CD4-positive, alpha-beta memory T cell (primary cell): ENCODE measurements at regions not wholly inside any gene's neighbourhood (a gene's known extent, or its start where the extent isn't known, plus 50 kb on each side); places are given as distances from the start of the nearest gene placed in this dataset.

Experiments
- CTCF ChIA-PET: fragments of 350-600 bp; sonication (Branson Sonifier 250); formaldehyde crosslinking; loops from one replicate; lab custom pipeline; 2021; ENCODE audit warnings: inconsistent platforms; ENCODE audit not compliant: partially characterized antibody; lab: Charles Lee
- POLR2A ChIA-PET: fragments of 350-600 bp; sonication (Branson Sonifier 250); formaldehyde crosslinking; loops from one replicate; lab custom pipeline; 2021; ENCODE audit not compliant: partially characterized antibody; lab: Charles Lee
- DNase-seq, 5 donors: peaks; one replicate each; pipeline versions ENCODE4 v3.0.0 to v3.0.0-alpha.2; 2020 to 2022; ENCODE audit warnings: mixed read lengths in 1 of 5
- H3K27ac ChIP-seq: one replicate; pipeline ENCODE4 v1.7.0; 2013; ENCODE audit warnings: low read depth, low read length
- H3K27me3 ChIP-seq: 2 replicates; pipeline ENCODE4 v1.7.0; 2013; ENCODE audit warnings: mild to moderate bottlenecking, low read length, moderate library complexity; ENCODE audit not compliant: insufficient read depth
- H3K36me3 ChIP-seq: 2 replicates; pipeline ENCODE4 v1.7.0; 2013; ENCODE audit warnings: mild to moderate bottlenecking, low read length, moderate library complexity; ENCODE audit not compliant: insufficient read depth
- H3K4me1 ChIP-seq: 2 replicates; pipeline ENCODE4 v1.7.0; 2013; ENCODE audit warnings: mild to moderate bottlenecking, low read length, moderate library complexity; ENCODE audit not compliant: insufficient read depth
- H3K4me3 ChIP-seq, 2 donors: one replicate each; pipeline ENCODE4 v1.7.0; 2013; ENCODE audit warnings: low read length in 2 of 2, mild to moderate bottlenecking in 1 of 2
- H3K9me3 ChIP-seq, 2 donors: one replicate each; pipeline ENCODE4 v1.7.0; 2013; ENCODE audit warnings: low read length in 2 of 2, control low read depth in 1 of 2; ENCODE audit not compliant: control insufficient read depth in 1 of 2
- H3K27ac Mint-ChIP-seq, 7 donors: one replicate each; pipeline ENCODE4 v1.8.0; 2020 to 2021; ENCODE audit warnings: mixed read lengths in 7 of 7, mild to moderate bottlenecking in 6 of 7, inconsistent platforms in 3 of 7, moderate library complexity in 3 of 7
- H3K27me3 Mint-ChIP-seq, 2 donors: one replicate each; pipeline ENCODE4 v1.8.0; 2020 to 2021; ENCODE audit warnings: mixed read lengths in 2 of 2
- H3K36me3 Mint-ChIP-seq, 2 donors: one replicate each; pipeline ENCODE4 v1.8.0; 2020 to 2021; ENCODE audit warnings: mixed read lengths in 2 of 2, inconsistent platforms in 1 of 2, mild to moderate bottlenecking in 1 of 2
- H3K4me1 Mint-ChIP-seq, 4 donors: one replicate each; pipeline ENCODE4 v1.8.0; 2020 to 2021; ENCODE audit warnings: mixed read lengths in 4 of 4, mild to moderate bottlenecking in 1 of 4
- H3K4me3 Mint-ChIP-seq, 8 donors: one replicate each; pipeline ENCODE4 v1.8.0; 2020 to 2021; ENCODE audit warnings: mixed read lengths in 8 of 8, mild to moderate bottlenecking in 7 of 8, moderate library complexity in 6 of 8, inconsistent platforms in 3 of 8
- H3K9me3 Mint-ChIP-seq, 8 donors: one replicate each; pipeline ENCODE4 v1.8.0; 2020 to 2021; ENCODE audit warnings: mixed read lengths in 8 of 8, mild to moderate bottlenecking in 5 of 8, inconsistent platforms in 3 of 8, moderate library complexity in 1 of 8
- intact Hi-C: fragments of 100-400 bp; cut with micrococcal nuclease; formaldehyde crosslinking; loops from one replicate; pipeline ENCODE4 v1.15.1; 2023

- no peaks in the 10 kb centered on the region for H3K27me3 Mint-ChIP-seq
- no peaks in the 10 kb centered on the region for H3K9me3 Mint-ChIP-seq
- ChIA-PET POLR2A (no interaction called here), CTCF (no interaction called here)
- H3K36me3 ChIP-seq = no peaks in the 10 kb centered on the region
- H3K36me3 Mint-ChIP-seq = peaks cover 0 to 7% of the 10 kb centered on the region in 2 donors
- no peaks in the 10 kb centered on the region for H3K27me3 ChIP-seq
- DNase-seq = no peak
- no peak overlapping the region for H3K4me3 Mint-ChIP-seq
- H3K27ac ChIP-seq = no peak overlapping the region
- H3K9me3 ChIP-seq = no peaks in the 10 kb centered on the region
- H3K4me1 Mint-ChIP-seq = no peaks in the 10 kb centered on the region
- no peak overlapping the region for H3K4me3 ChIP-seq
- H3K27ac Mint-ChIP-seq = no peak overlapping the region
- H3K4me1 ChIP-seq = no peaks in the 10 kb centered on the region
- intact Hi-C loops = no loop called here
Measured at GRCh38 chr1:59028048-59028447, 244.2 kb upstream of the JUN start.

- no peaks in the 10 kb centered on the region for H3K4me1 Mint-ChIP-seq
- intact Hi-C loops = no loop called here
- no peak overlapping the region for H3K4me3 Mint-ChIP-seq
- no peaks in the 10 kb centered on the region for H3K9me3 ChIP-seq
- H3K36me3 Mint-ChIP-seq = peaks cover 0 to 7% of the 10 kb centered on the region in 2 donors
- H3K4me3 ChIP-seq = no peak overlapping the region
- H3K36me3 ChIP-seq = no peaks in the 10 kb centered on the region
- no peak overlapping the region for H3K27ac ChIP-seq
- H3K27me3 ChIP-seq = no peaks in the 10 kb centered on the region
- no peaks in the 10 kb centered on the region for H3K4me1 ChIP-seq
- no peak overlapping the region for H3K27ac Mint-ChIP-seq
- no peak for DNase-seq
- H3K27me3 Mint-ChIP-seq = no peaks in the 10 kb centered on the region
- H3K9me3 Mint-ChIP-seq = no peaks in the 10 kb centered on the region
- CTCF ChIA-PET = interaction anchor here (0.7 kb wide), 1 partner anchor 96 kb away, joined by 4 read pairs; no protein-coding TSS in a partner anchor
- POLR2A ChIA-PET = no interaction called here
Measured at GRCh38 chr1:59029411-59030167, 245.7 kb upstream of the JUN start.

GRCh38 chr1:59032228-59032627, 248.4 kb upstream of the JUN start:
- Histone ChIP-seq H3K27ac (no peak overlapping the region), H3K36me3 (no peaks in the 10 kb centered on the region), H3K4me3 (no peak overlapping the region), H3K9me3 (no peaks in the 10 kb centered on the region), H3K27me3 (no peaks in the 10 kb centered on the region), H3K4me1 (no peaks in the 10 kb centered on the region)
- no peak overlapping the region for H3K27ac Mint-ChIP-seq
- H3K4me1 Mint-ChIP-seq = no peaks in the 10 kb centered on the region
- no peak overlapping the region for H3K4me3 Mint-ChIP-seq
- no peak for DNase-seq
- ChIA-PET CTCF (interaction anchor here (0.5 to 1.0 kb wide), 2 partner anchors 11 to 17 kb away, joined by 3 read pairs; no protein-coding TSS in a partner anchor), POLR2A (no interaction called here)
- H3K27me3 Mint-ChIP-seq = no peaks in the 10 kb centered on the region
- H3K36me3 Mint-ChIP-seq = peaks cover 0 to 3% of the 10 kb centered on the region in 2 donors
- no peaks in the 10 kb centered on the region for H3K9me3 Mint-ChIP-seq
- intact Hi-C loops = no loop called here

GRCh38 chr1:59033761-59034160, 249.9 kb upstream of the JUN start:
- Mint-ChIP-seq H3K4me1 (no peaks in the 10 kb centered on the region), H3K27ac (no peak overlapping the region), H3K36me3 (peaks cover 0 to 3% of the 10 kb centered on the region in 2 donors), H3K4me3 (no peak overlapping the region), H3K27me3 (no peaks in the 10 kb centered on the region), H3K9me3 (no peaks in the 10 kb centered on the region)
- Histone ChIP-seq H3K9me3 (no peaks in the 10 kb centered on the region), H3K4me1 (no peaks in the 10 kb centered on the region), H3K36me3 (no peaks in the 10 kb centered on the region), H3K27me3 (no peaks in the 10 kb centered on the region), H3K27ac (no peak overlapping the region), H3K4me3 (no peak overlapping the region)
- intact Hi-C loops = no loop called here
- DNase-seq = no peak
- ChIA-PET CTCF (no interaction called here), POLR2A (no interaction called here)

- Mint-ChIP-seq H3K36me3 (peaks cover 0 to 3% of the 10 kb centered on the region in 2 donors), H3K4me3 (no peak overlapping the region), H3K9me3 (no peaks in the 10 kb centered on the region), H3K27me3 (no peaks in the 10 kb centered on the region), H3K27ac (no peak overlapping the region), H3K4me1 (no peaks in the 10 kb centered on the region)
- H3K27me3 ChIP-seq = no peaks in the 10 kb centered on the region
- POLR2A ChIA-PET = no interaction called here
- H3K36me3 ChIP-seq = no peaks in the 10 kb centered on the region
- no peaks in the 10 kb centered on the region for H3K4me1 ChIP-seq
- no peaks in the 10 kb centered on the region for H3K9me3 ChIP-seq
- no peak overlapping the region for H3K4me3 ChIP-seq
- no peak for DNase-seq
- intact Hi-C loops = no loop called here
- CTCF ChIA-PET = no interaction called here
- no peak overlapping the region for H3K27ac ChIP-seq
Measured at GRCh38 chr1:59034925-59035324, 251.1 kb upstream of the JUN start.

- DNase-seq = no peak
- no peak overlapping the region for H3K27ac ChIP-seq
- H3K4me3 ChIP-seq = no peak overlapping the region
- H3K27me3 ChIP-seq = no peaks in the 10 kb centered on the region
- H3K4me1 ChIP-seq = peaks cover 6% of the 10 kb centered on the region
- H3K36me3 ChIP-seq = no peaks in the 10 kb centered on the region
- no peaks in the 10 kb centered on the region for H3K9me3 Mint-ChIP-seq
- no peaks in the 10 kb centered on the region for H3K9me3 ChIP-seq
- H3K27me3 Mint-ChIP-seq = no peaks in the 10 kb centered on the region
- CTCF ChIA-PET = no interaction called here
- peaks cover 5 to 20% (median 10%) of the 10 kb centered on the region in 4 donors for H3K4me1 Mint-ChIP-seq
- intact Hi-C loops = no loop called here
- no peak overlapping the region for H3K4me3 Mint-ChIP-seq
- POLR2A ChIA-PET = no interaction called here
- H3K36me3 Mint-ChIP-seq = no peaks in the 10 kb centered on the region
- H3K27ac Mint-ChIP-seq = no peak overlapping the region
Measured at GRCh38 chr1:59039551-59039950, 255.7 kb upstream of the JUN start.

GRCh38 chr1:59040486-59040885, 256.4 kb upstream of the FGGY start:
- H3K36me3 ChIP-seq = no peaks in the 10 kb centered on the region
- H3K27ac ChIP-seq = no peak overlapping the region
- Mint-ChIP-seq H3K27me3 (no peaks in the 10 kb centered on the region), H3K36me3 (no peaks in the 10 kb centered on the region), H3K27ac (no peak overlapping the region), H3K4me1 (peaks cover 14 to 29% (median 19%) of the 10 kb centered on the region in 4 donors), H3K9me3 (no peaks in the 10 kb centered on the region), H3K4me3 (no peak overlapping the region)
- peaks cover 16% of the 10 kb centered on the region for H3K4me1 ChIP-seq
- intact Hi-C loops = no loop called here
- H3K4me3 ChIP-seq = no peak overlapping the region
- no peak for DNase-seq
- H3K27me3 ChIP-seq = no peaks in the 10 kb centered on the region
- ChIA-PET POLR2A (no interaction called here), CTCF (no interaction called here)
- H3K9me3 ChIP-seq = no peaks in the 10 kb centered on the region
